B cell (primary cell): ENCODE measurements at regions not wholly inside any gene's neighbourhood (a gene's known extent, or its start where the extent isn't known, plus 50 kb on each side); places are given as distances from the start of the nearest gene placed in this dataset.

Source experiments
- ATAC-seq: fragments of 200-7000 bp; cut with Tn5 transposase; one replicate; pipeline ENCODE4 v1.10.0; 2021; ENCODE audit warnings: low read depth, mild to moderate bottlenecking, moderate number of reproducible peaks, moderate library complexity
- CTCF ChIA-PET: fragments of 350-600 bp; sonication (Branson Sonifier 250); formaldehyde crosslinking; loops from one replicate; lab custom pipeline; 2021; ENCODE audit warnings: antibody characterized with exemption, inconsistent platforms; lab: Charles Lee
- POLR2A ChIA-PET: fragments of 350-600 bp; sonication (Branson Sonifier 250); formaldehyde crosslinking; loops from one replicate; lab custom pipeline; 2021; ENCODE audit warnings: antibody characterized with exemption; lab: Charles Lee
- DNase-seq: peaks from one replicate; pipeline ENCODE4 v3.0.0; 2013
- H2AFZ ChIP-seq: 2 replicates; pipeline ENCODE4 v1.6.1; 2012; ENCODE audit warnings: mild to moderate bottlenecking, low read depth, low read length; ENCODE audit not compliant: insufficient read depth, poor library complexity, severe bottlenecking
- H3K27ac ChIP-seq, 2 donors: 1 replicate in 1 of 2; 2 replicates in 1 of 2; pipeline ENCODE4 v1.5.1; 2012 to 2013; ENCODE audit warnings: low read length in 2 of 2, mild to moderate bottlenecking in 2 of 2, moderate library complexity in 1 of 2
- H3K27me3 ChIP-seq, 4 experiments: fragments of 200-600 bp in 1 of 4; sonication (generic) in 1 of 4; replicated peaks in 1 of 4; 1 replicate in 2 of 4; 2 replicates in 2 of 4; pipeline versions ENCODE4 v1.6.1 to v1.7.0; 2013 to 2016; ENCODE audit warnings: low read length in 3 of 4, mild to moderate bottlenecking in 2 of 4, mixed read lengths in 1 of 4, moderate library complexity in 1 of 4; ENCODE audit not compliant: insufficient read depth in 4 of 4, control insufficient read depth in 3 of 4; ENCODE audit errors: control extremely low read depth in 1 of 4
- H3K36me3 ChIP-seq, 2 experiments: replicated peaks in 1 of 2; 1 replicate in 1 of 2; 2 replicates in 1 of 2; pipeline versions ENCODE4 v1.6.1 to v1.7.1; 2013; ENCODE audit warnings: low read length in 1 of 2; ENCODE audit not compliant: insufficient read depth in 2 of 2, control insufficient read depth in 1 of 2; ENCODE audit errors: control extremely low read depth in 1 of 2, extremely low read depth in 1 of 2
- H3K4me1 ChIP-seq, 2 donors: fragments of 200-600 bp in 1 of 2; sonication (generic) in 1 of 2; 1 replicate in 1 of 2; 2 replicates in 1 of 2; pipeline versions ENCODE4 v1.5.1 to v1.6.1; 2013 to 2017; ENCODE audit warnings: low read length in 2 of 2; ENCODE audit not compliant: control insufficient read depth in 2 of 2, insufficient read depth in 2 of 2
- H3K4me2 ChIP-seq: replicated peaks from 2 replicates; pipeline ENCODE3; 2012; ENCODE audit warnings: mild to moderate bottlenecking, low read depth, low read length; ENCODE audit not compliant: poor library complexity, severe bottlenecking
- H3K4me3 ChIP-seq, 5 experiments: fragments of 200-600 bp in 1 of 5; sonication (generic) in 1 of 5; 1 replicate in 3 of 5; 2 replicates in 2 of 5; pipeline versions ENCODE4 v1.5.1 to v1.7.0; 2011 to 2016; ENCODE audit warnings: low read length in 4 of 5, mild to moderate bottlenecking in 4 of 5, low read depth in 2 of 5, control low read depth in 1 of 5, moderate library complexity in 1 of 5; ENCODE audit not compliant: insufficient read depth in 1 of 5; ENCODE audit errors: control extremely low read depth in 1 of 5, extremely low read depth in 1 of 5
- H3K79me2 ChIP-seq: fragments of 200-600 bp; sonication (generic); one replicate; pipeline ENCODE4 v1.6.0; 2016; ENCODE audit warnings: low read length; ENCODE audit not compliant: control insufficient read depth, insufficient read depth
- H3K9ac ChIP-seq: fragments of 200-600 bp; sonication (generic); 2 replicates; pipeline ENCODE4 v1.6.1; 2017; ENCODE audit warnings: mild to moderate bottlenecking, low read length, moderate library complexity
- H3K9me3 ChIP-seq, 3 donors: one replicate each; pipeline versions ENCODE4 v1.6.1 to v1.7.1; 2013; ENCODE audit warnings: low read length in 2 of 3; ENCODE audit not compliant: control insufficient read depth in 2 of 3, insufficient read depth in 1 of 3; ENCODE audit errors: control extremely low read depth in 1 of 3
- H4K20me1 ChIP-seq: 2 replicates; pipeline ENCODE4 v1.6.0; 2012; ENCODE audit warnings: mild to moderate bottlenecking, low read length; ENCODE audit not compliant: insufficient read depth, control insufficient read depth, poor library complexity, severe bottlenecking
- H3K27ac Mint-ChIP-seq: one replicate; pipeline ENCODE4 v1.8.0; 2021; ENCODE audit warnings: mixed read lengths
- H3K27me3 Mint-ChIP-seq: one replicate; pipeline ENCODE4 v1.8.0; 2021; ENCODE audit warnings: mixed read lengths
- H3K4me1 Mint-ChIP-seq: one replicate; pipeline ENCODE4 v1.8.0; 2021; ENCODE audit warnings: mixed read lengths
- H3K4me3 Mint-ChIP-seq: one replicate; pipeline ENCODE4 v1.8.0; 2021; ENCODE audit warnings: mixed read lengths
- H3K9me3 Mint-ChIP-seq: one replicate; pipeline ENCODE4 v1.8.0; 2022; ENCODE audit warnings: mixed read lengths; ENCODE audit not compliant: insufficient read depth
- EZH2 ChIP-seq: IDR thresholded peaks from 2 replicates; pipeline ENCODE4 v1.6.1; 2012; ENCODE audit warnings: borderline replicate concordance, low read depth, mild to moderate bottlenecking, moderate library complexity, low read length; ENCODE audit not compliant: insufficient read depth, poor library complexity, severe bottlenecking
- WGBS: methylation state at CpG from one replicate; pipeline ENCODE4 v1.1.5; 2013; ENCODE audit warnings: missing lambda C conversion rate; ENCODE audit not compliant: insufficient coverage; 5-methylcytosine and 5-hydroxymethylcytosine counted together
- intact Hi-C: fragments of 100-400 bp; cut with micrococcal nuclease; formaldehyde crosslinking; loops from one replicate; pipeline ENCODE4 v1.10.0; 2022
- TF ChIP-seq, protein P1 (sequence below): fragments of 200-600 bp; IDR thresholded peaks from one replicate; pipeline ENCODE4 v1.8.0; 2022; ENCODE audit warnings: antibody characterized with exemption, mild to moderate bottlenecking

GRCh38 chrY:21073079-21073478 is 317.2 kb downstream of the RPS4Y2 start:
- TF ChIP-seq, protein P1, sequence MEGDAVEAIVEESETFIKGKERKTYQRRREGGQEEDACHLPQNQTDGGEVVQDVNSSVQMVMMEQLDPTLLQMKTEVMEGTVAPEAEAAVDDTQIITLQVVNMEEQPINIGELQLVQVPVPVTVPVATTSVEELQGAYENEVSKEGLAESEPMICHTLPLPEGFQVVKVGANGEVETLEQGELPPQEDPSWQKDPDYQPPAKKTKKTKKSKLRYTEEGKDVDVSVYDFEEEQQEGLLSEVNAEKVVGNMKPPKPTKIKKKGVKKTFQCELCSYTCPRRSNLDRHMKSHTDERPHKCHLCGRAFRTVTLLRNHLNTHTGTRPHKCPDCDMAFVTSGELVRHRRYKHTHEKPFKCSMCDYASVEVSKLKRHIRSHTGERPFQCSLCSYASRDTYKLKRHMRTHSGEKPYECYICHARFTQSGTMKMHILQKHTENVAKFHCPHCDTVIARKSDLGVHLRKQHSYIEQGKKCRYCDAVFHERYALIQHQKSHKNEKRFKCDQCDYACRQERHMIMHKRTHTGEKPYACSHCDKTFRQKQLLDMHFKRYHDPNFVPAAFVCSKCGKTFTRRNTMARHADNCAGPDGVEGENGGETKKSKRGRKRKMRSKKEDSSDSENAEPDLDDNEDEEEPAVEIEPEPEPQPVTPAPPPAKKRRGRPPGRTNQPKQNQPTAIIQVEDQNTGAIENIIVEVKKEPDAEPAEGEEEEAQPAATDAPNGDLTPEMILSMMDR: no peak
- no peak for TF ChIP-seq EZH2
- ChIA-PET CTCF (interaction anchor here (0.8 kb wide), 1 partner anchor 191 kb away, joined by 6 read pairs; no protein-coding TSS in a partner anchor), POLR2A (no interaction called here)

GRCh38 chrY:21073641-21074260 is 317.8 kb downstream of the RPS4Y2 start:
- POLR2A ChIA-PET: no interaction called here
- no peaks in the 10 kb centered on the region for H4K20me1 ChIP-seq
- H3K79me2 ChIP-seq: no peaks in the 10 kb centered on the region
- no peak overlapping the region for H2AFZ ChIP-seq
- 40% methylated on average over 1 of the region's 3 CpGs for WGBS
- no peak overlapping the region for H3K9ac ChIP-seq
- no peaks in the 10 kb centered on the region for H3K36me3 ChIP-seq
- H3K4me2 ChIP-seq: no peak overlapping the region
- Mint-ChIP-seq H3K27ac (no peak overlapping the region), H3K4me1 (peaks cover 5% of the 10 kb centered on the region), H3K9me3 (no peaks in the 10 kb centered on the region), H3K27me3 (no peaks in the 10 kb centered on the region), H3K4me3 (no peak overlapping the region)
- H3K9me3 ChIP-seq: no peaks in the 10 kb centered on the region
- H3K4me3 ChIP-seq: no peak overlapping the region
- no peak for ATAC-seq
- DNase-seq: no peak
- H3K27me3 ChIP-seq: no peaks in the 10 kb centered on the region
- TF ChIP-seq EZH2: no peak
- TF ChIP-seq, protein P1: no peak
- intact Hi-C loops: loop anchor here (10.0 kb wide), 1 partner anchor 49 kb away; no protein-coding TSS in a partner anchor
- CTCF ChIA-PET: no interaction called here
- no peaks in the 10 kb centered on the region for H3K4me1 ChIP-seq
- no peak overlapping the region for H3K27ac ChIP-seq

More at GRCh38 chrY:21073079-21073478, 317.2 kb downstream of the RPS4Y2 start:
- H2AFZ ChIP-seq: no peak overlapping the region
- WGBS: no CpG with 5 or more reads among the region's 2 CpGs
- H3K4me1 Mint-ChIP-seq: peaks cover 5% of the 10 kb centered on the region
- no peak overlapping the region for H3K27ac ChIP-seq
- no peaks in the 10 kb centered on the region for H4K20me1 ChIP-seq
- no peak for ATAC-seq
- no peak overlapping the region for H3K9ac ChIP-seq
- no peaks in the 10 kb centered on the region for H3K36me3 ChIP-seq
- H3K27me3 Mint-ChIP-seq: no peaks in the 10 kb centered on the region
- H3K27ac Mint-ChIP-seq: no peak overlapping the region
- H3K4me1 ChIP-seq: no peaks in the 10 kb centered on the region
- intact Hi-C loops: loop anchor here (10.0 kb wide), 1 partner anchor 48 kb away; no protein-coding TSS in a partner anchor
- no peak overlapping the region for H3K4me3 ChIP-seq
- DNase-seq: no peak
- no peak overlapping the region for H3K4me2 ChIP-seq
- H3K9me3 Mint-ChIP-seq: no peaks in the 10 kb centered on the region
- no peaks in the 10 kb centered on the region for H3K79me2 ChIP-seq
- no peaks in the 10 kb centered on the region for H3K9me3 ChIP-seq
- no peaks in the 10 kb centered on the region for H3K27me3 ChIP-seq
- H3K4me3 Mint-ChIP-seq: no peak overlapping the region
